HG03469 (cell line): ENCODE measurements at regions not wholly inside any gene's neighbourhood (a gene's known extent, or its start where the extent isn't known, plus 50 kb on each side); places are given as distances from the start of the nearest gene placed in this dataset.

Source experiments
- ATAC-seq: cut with Tn5 transposase; IDR thresholded peaks from one replicate; pipeline ENCODE4 v1.9.1; 2021; ENCODE audit warnings: mild to moderate bottlenecking, moderate library complexity, moderate number of reproducible peaks; ENCODE audit not compliant: unreplicated experiment

GRCh38 chr2:205902041-205902899 is 183.7 kb downstream of the INO80D start:
- ATAC-seq = no peak

- no peak for ATAC-seq
These were observed 184.5 kb downstream of the INO80D start for GRCh38 chr2:205901491-205901890.

- ATAC-seq = no peak
These were observed 187.2 kb downstream of the INO80D start for GRCh38 chr2:205898744-205899143.

- no peak for ATAC-seq
These were observed 189.9 kb downstream of the INO80D start for GRCh38 chr2:205895981-205896655.

GRCh38 chr2:205892665-205893259 is 193.2 kb downstream of the INO80D start:
- ATAC-seq = no peak

- no peak for ATAC-seq
These were observed 193.7 kb downstream of the INO80D start for GRCh38 chr2:205892251-205892655.

- no peak for ATAC-seq
These were observed 196.9 kb downstream of the INO80D start for GRCh38 chr2:205889114-205889513.

GRCh38 chr2:205887637-205888036 is 198.3 kb downstream of the INO80D start:
- ATAC-seq = no peak

- no peak for ATAC-seq
These were observed 200.4 kb downstream of the INO80D start for GRCh38 chr2:205885492-205886099.

- ATAC-seq = no peak
These were observed 201.7 kb downstream of the NRP2 start for GRCh38 chr2:205883965-205884364.

- ATAC-seq = no peak
These were observed 200.6 kb downstream of the NRP2 start for GRCh38 chr2:205882806-205883425.

- no peak for ATAC-seq
These were observed 197.7 kb downstream of the NRP2 start for GRCh38 chr2:205880048-205880447.

- no peak for ATAC-seq
These were observed 196.9 kb downstream of the NRP2 start for GRCh38 chr2:205878999-205879762.

- ATAC-seq = no peak
These were observed 195.2 kb downstream of the NRP2 start for GRCh38 chr2:205877496-205877895.

GRCh38 chr2:205876127-205876526 is 193.8 kb downstream of the NRP2 start:
- ATAC-seq = no peak

- ATAC-seq = no peak
These were observed 190.4 kb downstream of the NRP2 start for GRCh38 chr2:205872716-205873115.

GRCh38 chr2:205869439-205869838 is 187.1 kb downstream of the NRP2 start:
- ATAC-seq = no peak

GRCh38 chr2:205868773-205869333 is 186.6 kb downstream of the NRP2 start:
- peak; percentile 73 for ATAC-seq

- ATAC-seq = no peak
These were observed 185.8 kb downstream of the NRP2 start for GRCh38 chr2:205868053-205868452.

GRCh38 chr2:205867371-205867770 is 185.1 kb downstream of the NRP2 start:
- ATAC-seq = no peak
